RWPE1 (cell line): ENCODE measurements at regions not wholly inside any gene's neighbourhood (a gene's known extent, or its start where the extent isn't known, plus 50 kb on each side); places are given as distances from the start of the nearest gene placed in this dataset.
"Not testable (repeated sequence)": the region's sequence is repeated elsewhere in the genome, so short reads cannot be mapped to it uniquely, and the experiment has no call there.

Experiments used
- CTCF ChIA-PET: fragments of 350-600 bp; sonication (Branson Sonifier 250); formaldehyde crosslinking; extraction: SDS; loops from one replicate; lab custom pipeline; 2021; lab: Yijun Ruan, JAX
- POLR2A ChIA-PET: fragments of 400-600 bp; formaldehyde crosslinking; extraction: SDS; loops from one replicate; lab custom pipeline; 2020; ENCODE audit warnings: antibody characterized with exemption; ENCODE audit not compliant: low non-redundant PET; lab: Yijun Ruan, JAX
- DNase-seq: peaks from one replicate; pipeline ENCODE4 v3.0.0; 2012; ENCODE audit warnings: low spot score
- H3K27ac ChIP-seq: fragments of 450-650 bp; 2 replicates; pipeline ENCODE4 v1.5.1; 2017
- TF ChIP-seq, protein P1 (sequence below): fragments of 450-650 bp; conservative IDR thresholded peaks from 2 replicates; pipeline ENCODE4 v1.5.1; 2017; ENCODE audit warnings: low read depth, mild to moderate bottlenecking

DNA sequence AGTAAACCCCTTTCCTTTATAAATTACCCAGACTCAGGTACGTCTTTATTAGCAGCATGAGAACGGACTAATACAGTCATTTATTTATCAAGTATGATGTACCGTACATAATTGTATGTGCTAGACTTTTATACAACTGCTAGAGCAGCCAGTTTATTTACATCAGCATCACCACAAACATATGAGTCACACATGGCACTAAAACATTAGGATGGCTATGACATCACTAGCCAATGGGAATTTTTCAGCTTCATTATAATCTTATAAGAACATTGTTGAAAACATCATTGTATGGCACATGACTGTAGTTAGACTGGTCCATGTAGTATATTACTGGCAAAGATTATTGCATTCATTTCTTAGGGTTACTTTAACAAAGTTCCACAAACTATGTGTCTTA, 121.7 kb downstream of the ZMAT3 start:
- H3K27ac ChIP-seq, result no peak overlapping the region
- no peak for DNase-seq
- ChIA-PET CTCF (no interaction called here), POLR2A (no interaction called here)
- TF ChIP-seq, protein P1, sequence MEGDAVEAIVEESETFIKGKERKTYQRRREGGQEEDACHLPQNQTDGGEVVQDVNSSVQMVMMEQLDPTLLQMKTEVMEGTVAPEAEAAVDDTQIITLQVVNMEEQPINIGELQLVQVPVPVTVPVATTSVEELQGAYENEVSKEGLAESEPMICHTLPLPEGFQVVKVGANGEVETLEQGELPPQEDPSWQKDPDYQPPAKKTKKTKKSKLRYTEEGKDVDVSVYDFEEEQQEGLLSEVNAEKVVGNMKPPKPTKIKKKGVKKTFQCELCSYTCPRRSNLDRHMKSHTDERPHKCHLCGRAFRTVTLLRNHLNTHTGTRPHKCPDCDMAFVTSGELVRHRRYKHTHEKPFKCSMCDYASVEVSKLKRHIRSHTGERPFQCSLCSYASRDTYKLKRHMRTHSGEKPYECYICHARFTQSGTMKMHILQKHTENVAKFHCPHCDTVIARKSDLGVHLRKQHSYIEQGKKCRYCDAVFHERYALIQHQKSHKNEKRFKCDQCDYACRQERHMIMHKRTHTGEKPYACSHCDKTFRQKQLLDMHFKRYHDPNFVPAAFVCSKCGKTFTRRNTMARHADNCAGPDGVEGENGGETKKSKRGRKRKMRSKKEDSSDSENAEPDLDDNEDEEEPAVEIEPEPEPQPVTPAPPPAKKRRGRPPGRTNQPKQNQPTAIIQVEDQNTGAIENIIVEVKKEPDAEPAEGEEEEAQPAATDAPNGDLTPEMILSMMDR, result no peak

DNA sequence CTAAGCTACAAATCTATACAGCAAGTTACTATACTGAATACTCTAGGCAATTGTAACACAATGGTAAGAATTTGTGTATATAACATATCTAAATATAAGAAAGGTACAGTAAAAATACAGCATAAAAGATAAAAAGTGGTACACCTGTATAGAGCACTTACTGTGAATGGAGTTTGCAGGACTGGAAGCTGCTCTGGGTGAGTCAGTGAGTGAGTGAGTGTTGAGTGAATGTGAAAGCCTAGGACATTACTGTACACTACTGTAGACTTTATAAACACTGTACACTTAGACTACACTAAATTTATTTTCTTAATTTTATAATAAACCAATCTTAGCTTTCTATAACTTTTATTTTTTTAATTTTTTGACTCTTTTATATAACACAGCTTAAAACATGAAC, 123.1 kb downstream of the ZMAT3 start:
- CTCF ChIA-PET, result interaction anchor here (1.4 kb wide), 1 partner anchor 512 kb away, joined by 4 read pairs; no protein-coding TSS in a partner anchor
- POLR2A ChIA-PET, result no interaction called here
- DNase-seq, result no peak
- TF ChIP-seq, protein P1, result no peak
- no peak overlapping the region for H3K27ac ChIP-seq

DNA sequence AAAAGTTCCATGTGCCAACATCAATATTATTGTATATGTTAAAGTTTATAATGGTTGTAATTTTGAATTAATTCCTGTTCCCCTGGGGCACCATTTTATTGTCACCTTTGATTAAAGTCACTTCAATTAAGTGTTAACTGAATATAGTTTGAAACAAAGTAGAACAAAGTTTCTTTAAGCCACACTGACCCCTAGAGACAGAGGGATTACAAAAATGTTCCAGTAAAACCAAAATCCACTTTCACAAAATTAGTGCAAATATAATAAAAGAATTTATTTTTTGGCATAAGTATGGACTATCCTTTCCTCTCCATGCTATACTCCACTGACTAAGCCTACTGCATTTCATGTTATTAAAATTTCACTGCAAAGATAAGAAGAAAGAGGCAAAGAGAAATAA, 123.9 kb downstream of the ZMAT3 start:
- DNase-seq, result no peak
- TF ChIP-seq, protein P1, result no peak
- no peak overlapping the region for H3K27ac ChIP-seq
- ChIA-PET CTCF (interaction anchor here (1.4 kb wide), 1 partner anchor 511 kb away, joined by 4 read pairs; no protein-coding TSS in a partner anchor), POLR2A (no interaction called here)

DNA sequence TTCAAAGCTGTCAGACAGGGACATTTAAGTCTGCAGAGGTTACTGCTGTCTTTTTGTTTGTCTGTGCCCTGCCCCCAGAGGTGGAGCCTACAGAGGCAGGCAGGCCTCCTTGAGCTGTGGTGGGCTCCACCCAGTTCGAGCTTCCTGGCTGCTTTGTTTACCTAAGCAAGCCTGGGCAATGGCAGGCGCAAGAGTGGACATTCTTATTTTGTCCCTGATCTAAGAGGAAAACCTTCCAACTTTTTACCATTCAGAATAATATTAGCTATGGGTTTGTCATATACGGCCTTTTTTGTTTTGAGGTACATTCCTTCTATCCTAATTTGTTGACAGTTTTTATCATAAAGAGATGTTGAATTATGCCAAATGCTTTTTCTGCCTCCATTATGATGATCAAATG, 129.3 kb downstream of the ZMAT3 start:
- H3K27ac ChIP-seq, DNase-seq, POLR2A ChIA-PET: not testable (repeated sequence)
- CTCF ChIA-PET, result interaction anchor here (0.6 kb wide), 1 partner anchor 99 kb away, joined by 3 read pairs; no protein-coding TSS in a partner anchor

DNA sequence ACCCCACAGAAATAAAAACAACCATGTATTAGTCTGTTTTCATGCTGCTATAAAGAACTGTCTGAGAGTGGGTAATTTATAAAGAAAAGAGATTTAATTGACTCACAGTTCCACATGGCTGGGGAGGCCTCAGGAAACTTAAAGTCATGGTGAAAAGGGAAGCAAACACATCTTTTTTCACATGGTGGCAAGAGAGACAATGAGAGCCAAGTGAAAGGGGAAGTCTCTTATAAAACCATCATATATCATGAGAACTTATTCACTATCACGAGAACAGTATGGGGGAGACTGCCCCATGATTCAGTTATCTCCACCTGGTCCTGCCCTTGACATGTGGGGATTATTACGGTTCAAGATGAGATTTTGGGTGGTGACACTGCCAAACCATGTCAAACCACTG, 141.5 kb downstream of the ZMAT3 start:
- TF ChIP-seq, protein P1, result no peak
- POLR2A ChIA-PET, result no interaction called here

DNA sequence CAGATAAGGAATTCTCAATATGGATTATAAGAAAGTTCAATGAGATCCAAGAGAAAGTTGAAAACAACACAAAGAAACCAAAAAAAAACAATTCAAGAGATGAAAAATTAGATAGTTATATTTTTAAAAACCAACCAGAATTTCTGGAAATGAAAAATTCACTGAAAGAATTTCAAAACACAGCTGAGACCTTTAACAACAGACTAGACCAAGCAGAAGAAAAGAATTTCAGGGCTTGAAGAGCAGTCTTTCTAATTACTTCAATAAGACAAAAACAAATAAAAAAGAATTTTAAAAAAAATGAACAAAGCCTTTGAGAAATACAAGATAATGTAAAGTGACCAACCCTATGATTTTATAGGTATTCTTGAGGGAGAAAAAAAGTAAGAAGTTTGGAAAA, 155.4 kb downstream of the ZMAT3 start:
- TF ChIP-seq, protein P1, result no peak
- no peak for DNase-seq
- POLR2A ChIA-PET, result no interaction called here
- no peak overlapping the region for H3K27ac ChIP-seq
- CTCF ChIA-PET, result interaction anchor here (0.7 kb wide), 1 partner anchor 453 kb away, joined by 3 read pairs; no protein-coding TSS in a partner anchor

More for the DNA sequence above, 141.5 kb downstream of the ZMAT3 start:
- CTCF ChIA-PET, result interaction anchor here (0.7 kb wide), 1 partner anchor 52 kb away, joined by 7 read pairs; no protein-coding TSS in a partner anchor
- DNase-seq, result no peak
- no peak overlapping the region for H3K27ac ChIP-seq

DNA sequence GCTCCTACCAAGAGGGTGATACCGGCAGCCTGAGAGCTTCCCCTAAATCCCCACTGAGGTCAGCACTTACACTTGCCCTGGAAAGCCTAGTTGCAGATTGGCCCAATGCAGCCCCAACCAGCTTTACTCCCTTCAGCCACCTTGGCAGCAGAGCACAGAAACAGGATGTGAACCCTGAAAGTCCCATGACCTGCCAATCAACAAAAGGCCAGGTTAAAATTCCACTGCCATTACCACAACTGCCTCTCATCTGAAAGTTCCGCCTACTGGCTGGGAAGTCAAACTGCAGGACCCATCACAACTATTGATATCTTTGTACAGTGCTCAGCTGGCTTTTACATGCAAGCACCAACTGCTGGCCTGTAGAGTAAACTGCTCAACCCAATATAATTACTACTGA, 156.2 kb downstream of the ZMAT3 start:
- TF ChIP-seq, protein P1, result no peak
- ChIA-PET CTCF (interaction anchor here (0.6 to 0.7 kb wide), 2 partner anchors 452 to 465 kb away, joined by 3 read pairs; no protein-coding TSS in a partner anchor), POLR2A (no interaction called here)

More for the DNA sequence above, 156.2 kb downstream of the ZMAT3 start:
- no peak for DNase-seq
- H3K27ac ChIP-seq, result no peak overlapping the region
